HG02759 (cell line): ENCODE measurements at regions not wholly inside any gene's neighbourhood (a gene's known extent, or its start where the extent isn't known, plus 50 kb on each side); places are given as distances from the start of the nearest gene placed in this dataset.
"Not testable (repeated sequence)": the region's sequence is repeated elsewhere in the genome, so short reads cannot be mapped to it uniquely, and the experiment has no call there.

Experiments
- ATAC-seq: cut with Tn5 transposase; IDR thresholded peaks from one replicate; pipeline ENCODE4 v1.9.1; 2021; ENCODE audit warnings: mild to moderate bottlenecking, moderate library complexity; ENCODE audit not compliant: unreplicated experiment

DNA sequence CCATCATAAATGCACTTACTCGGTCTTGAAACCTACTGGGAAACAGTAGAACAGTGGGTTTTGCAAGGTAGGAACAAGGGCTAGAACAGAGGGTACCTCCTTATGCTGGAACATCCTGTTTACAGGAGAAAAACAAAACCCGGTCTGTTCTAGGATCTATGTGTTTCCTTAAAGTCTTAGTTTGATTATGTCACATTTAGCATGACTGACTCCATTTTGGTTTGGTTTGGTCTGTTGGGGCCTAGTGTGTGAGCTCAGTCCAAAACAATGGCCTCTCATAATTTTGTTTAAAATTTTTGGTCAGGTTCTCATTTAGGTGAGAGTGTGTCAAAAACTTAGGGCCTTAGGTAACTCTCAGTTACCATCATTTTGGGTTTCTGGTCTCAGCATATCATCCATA, 96.3 kb upstream of the TRIM24 start:
- ATAC-seq = no peak

- ATAC-seq = not testable (repeated sequence)
These were observed 93.9 kb upstream of the TRIM24 start for GRCh38 chr7:138366137-138366536.

DNA sequence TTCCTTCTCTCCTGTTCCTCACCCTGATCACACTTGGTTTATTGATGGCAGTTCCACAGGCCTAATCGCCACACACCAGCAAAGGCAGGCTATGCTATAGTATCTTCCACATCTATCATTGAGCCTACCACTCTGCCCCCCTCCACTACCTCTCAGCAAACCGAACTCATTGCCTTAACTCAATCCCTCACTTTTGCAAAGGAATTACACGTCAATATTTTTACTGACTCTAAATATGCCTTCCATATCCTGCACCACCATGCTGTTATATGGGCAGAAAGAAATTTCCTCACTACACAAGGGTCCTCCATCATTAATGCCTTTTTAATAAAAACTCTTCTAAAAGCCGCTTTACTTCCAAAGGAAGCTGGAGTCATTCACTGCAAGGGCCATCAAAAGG, 93.4 kb upstream of the TRIM24 start:
- ATAC-seq = not testable (repeated sequence)

DNA sequence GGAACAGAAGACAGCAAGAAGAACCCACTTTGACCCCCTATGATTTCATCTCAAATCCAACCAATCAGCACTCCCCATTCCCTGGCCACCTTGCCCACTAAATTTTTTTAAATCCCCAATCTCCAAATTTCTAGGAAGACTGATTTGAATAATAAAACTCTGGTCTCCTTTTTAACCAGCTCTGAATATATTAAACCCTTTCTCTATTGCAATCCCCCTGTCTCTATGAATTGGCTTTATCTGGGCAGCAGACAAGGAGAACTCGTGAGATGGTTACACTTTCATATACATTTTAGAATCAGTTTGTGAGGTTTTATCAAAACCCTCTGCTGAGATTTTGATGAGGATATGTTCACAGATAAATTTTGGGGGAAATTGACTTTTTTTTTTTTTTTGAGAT, 90.3 kb upstream of the TRIM24 start:
- no peak for ATAC-seq

DNA sequence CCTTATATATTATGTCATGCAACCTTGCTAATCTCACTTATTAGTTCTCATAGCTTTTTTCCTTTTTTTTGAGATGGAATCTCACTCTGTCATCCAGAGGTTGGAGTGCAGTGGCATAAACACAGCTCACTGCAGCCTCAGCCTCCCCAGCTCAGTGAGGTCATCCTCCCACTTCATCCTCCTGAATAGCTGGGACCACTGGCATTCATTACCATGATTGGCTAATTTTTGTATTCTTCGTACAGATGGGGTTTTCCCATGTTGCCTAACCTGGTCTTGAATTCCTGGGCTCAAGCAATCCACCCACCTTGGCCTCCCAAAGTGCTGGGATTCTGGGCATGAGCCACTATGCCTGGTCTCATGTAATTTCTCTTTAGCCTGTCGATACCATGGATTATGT, 89.1 kb upstream of the TRIM24 start:
- no peak for ATAC-seq

DNA sequence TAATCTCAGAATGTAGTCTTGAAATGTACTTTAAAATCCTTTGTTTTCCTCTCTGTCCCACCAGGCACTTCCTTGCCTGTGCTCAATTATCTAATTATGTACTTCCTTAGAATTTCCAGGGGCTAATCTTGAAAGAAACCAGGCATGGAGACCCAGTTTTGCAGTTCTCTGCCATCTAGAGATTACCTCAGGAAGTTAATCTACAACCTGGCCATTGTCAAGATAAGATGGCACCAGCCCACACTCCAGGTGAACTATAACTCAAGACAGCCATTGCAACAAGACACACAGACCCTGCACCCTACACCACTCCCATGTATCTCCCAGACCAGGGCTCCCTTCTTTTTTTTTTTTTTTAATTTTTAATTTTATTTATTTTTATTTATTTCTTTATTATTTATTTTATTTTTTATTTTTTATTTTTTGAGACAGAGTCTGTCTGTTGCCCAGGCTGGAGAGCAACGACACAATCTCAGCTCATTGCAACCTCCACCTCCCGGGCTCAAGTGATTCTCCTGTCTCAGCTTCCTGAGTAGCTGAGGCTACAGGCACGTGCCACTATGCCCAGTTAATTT, 85.9 kb upstream of the TRIM24 start:
- no peak for ATAC-seq

DNA sequence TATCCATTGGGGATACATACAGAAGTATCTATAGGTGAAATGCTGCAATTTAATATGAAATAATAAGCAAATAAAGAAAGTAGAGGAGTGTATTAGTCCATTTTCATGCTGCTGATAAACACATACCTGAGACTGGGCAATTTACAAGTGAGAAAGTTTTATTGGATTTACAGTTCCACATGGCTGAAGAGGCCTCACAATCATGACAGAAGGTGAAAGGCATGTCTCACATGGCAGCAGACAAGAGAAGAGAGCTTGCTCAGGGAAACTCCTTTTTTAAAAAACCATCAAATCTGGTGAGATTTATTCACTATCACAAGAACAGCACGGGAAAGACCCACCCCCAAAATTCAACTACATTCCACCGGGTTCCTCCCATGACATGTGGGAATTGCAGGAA, 82.8 kb upstream of the TRIM24 start:
- ATAC-seq = no peak

DNA sequence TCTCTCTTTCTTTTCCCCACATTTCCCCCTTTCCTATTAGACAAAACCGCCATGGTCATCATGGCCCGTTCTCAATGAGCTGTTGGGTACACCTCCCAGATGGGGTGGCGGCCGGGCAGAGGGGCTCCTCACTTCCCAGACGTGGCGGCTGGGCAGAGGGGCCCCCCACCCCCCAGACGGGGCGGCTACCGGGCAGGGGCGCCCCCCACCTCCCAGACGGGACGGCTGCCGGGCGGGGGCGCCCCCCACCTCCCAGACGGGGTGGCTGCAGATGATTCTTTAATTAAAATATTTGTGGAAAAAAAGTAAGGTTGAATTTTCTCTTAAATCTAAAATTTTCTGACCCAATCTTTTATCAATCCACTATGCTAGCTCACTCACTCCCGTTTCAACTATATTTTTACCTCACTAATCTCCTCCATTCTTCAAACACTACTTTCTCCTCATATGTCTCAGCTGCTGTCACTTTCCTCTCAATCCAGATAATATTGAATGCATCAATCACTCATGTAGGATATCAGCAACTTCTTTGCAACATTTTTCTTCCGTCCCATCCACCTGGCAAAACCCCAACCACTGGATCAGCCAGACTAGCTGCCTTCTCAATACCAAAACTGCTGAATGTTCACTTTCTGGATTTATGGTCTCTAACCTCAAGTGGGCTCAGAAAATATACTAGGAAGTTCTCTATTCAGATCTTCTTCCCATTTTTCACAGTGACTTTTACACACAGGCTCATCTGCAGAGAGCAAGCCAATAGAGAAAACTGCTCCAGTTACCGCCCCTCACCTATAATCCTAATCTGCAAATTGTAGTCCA, 81.1 kb upstream of the TRIM24 start:
- no peak for ATAC-seq

GRCh38 chr7:138382862-138383565, 77.0 kb upstream of the TRIM24 start:
- ATAC-seq = no peak

DNA sequence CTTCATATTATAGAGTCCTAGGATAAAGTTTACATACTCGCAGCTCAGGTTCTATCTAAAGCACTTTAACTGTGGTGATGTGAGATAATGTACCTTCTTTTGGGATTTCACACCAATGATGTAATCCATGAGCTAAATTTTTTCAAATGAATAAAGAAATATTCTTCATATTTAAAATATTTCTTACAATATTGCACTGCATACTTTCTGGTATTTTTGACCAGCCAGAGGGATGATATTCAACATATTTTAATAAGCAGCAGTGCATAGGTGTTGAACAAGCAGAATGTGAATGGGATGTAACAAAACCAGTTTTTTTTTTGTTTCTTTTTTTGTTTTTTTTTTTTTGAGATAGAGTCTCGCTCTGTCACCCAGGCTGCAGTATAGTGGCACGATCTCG, 73.2 kb upstream of the TRIM24 start:
- ATAC-seq = no peak

- ATAC-seq = no peak
These were observed 72.1 kb upstream of the TRIM24 start for GRCh38 chr7:138387755-138388475.

DNA sequence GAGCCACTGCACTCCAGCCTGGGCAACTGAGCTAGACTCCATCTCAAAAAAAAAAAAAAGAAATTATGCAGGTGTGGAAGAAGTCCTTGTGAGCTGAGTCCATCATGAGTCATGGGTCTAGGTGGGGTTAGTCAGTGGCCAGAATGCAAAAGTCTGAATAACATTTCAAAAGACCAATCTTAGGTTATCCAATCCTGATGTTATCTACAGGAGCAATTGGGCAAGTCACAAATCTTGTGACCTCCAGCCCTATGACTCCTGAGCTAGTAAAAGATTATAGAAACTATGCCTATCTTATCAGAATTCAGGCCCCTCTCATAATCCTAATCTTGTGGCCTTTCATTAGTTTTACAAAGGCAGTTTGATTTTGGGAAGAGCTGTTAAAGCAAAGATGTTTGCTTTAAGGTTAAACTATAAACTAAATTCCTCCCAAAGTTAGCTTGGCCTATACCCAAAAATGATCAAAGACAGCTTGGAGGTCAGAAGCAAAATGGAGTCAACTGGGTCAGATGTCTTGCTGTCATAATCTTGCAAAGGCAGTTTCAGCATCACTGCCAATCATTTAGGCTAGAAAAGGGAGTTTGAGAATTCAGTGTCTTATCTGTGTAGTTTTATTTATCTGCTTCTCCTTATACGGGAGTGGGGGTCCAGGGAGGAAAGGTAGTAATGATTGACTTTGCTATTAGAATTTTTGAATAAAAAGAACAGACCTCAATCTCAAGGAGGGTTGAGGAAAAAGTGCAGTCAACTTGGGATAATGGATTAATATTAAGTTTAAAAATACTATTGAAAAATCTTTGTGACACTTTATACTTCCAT, 71.2 kb upstream of the TRIM24 start:
- ATAC-seq = no peak

GRCh38 chr7:138395763-138396162, 64.3 kb upstream of the TRIM24 start:
- no peak for ATAC-seq

DNA sequence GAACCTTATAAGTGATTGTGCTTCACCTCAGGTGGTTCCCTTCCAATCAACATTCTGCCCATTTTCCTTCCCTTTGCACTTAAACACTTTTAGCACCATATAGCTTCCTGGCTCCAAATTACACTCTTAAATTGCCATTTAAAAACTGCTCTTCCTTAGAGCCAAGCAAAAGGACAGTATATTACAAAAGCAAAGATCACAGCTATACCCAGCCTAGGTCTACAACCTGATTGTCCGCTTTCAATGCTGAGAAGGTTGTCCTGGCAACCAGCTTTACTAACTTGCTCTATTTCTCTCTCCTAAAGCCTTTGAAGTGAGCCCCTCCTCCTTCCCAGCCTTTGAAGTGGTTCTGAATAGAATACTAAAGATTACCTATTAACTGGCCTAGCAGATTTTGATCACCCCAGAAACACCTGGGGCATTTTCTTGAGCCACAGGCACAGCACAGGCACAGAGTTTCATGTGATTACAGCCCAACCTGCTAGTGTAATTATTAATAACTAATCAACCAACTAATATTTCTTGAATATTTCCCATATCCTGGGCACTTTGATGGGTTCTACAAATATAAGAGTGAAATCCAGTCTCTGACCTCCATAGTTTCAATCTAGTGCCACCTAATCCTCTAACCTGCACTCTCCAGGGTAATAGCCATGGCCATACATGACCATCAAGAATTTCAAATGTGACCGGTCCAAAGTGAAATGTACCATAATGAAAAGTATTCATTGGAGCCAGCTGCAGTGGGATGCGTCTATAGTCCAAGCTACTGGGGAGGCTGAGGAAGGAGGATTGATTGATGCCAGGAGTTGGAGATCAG, 63.6 kb upstream of the TRIM24 start:
- peak; percentile 97 for ATAC-seq

DNA sequence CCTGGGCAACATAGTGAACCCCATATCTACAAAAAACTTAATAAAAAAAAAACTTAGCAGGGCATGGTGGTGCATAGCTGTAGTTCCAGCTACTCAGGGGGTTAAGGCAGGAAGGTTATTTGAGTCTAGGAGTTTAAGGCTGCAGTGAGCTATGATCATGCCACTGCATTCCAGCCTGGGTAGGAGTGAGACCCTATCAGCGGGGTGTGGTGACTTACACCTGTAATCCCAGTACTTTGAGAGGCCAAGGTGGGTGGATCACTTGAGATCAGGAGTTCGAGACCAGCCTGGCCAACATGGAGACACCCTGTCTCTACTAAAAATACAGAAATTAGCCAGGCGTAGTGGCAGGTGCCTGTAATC, 63.0 kb upstream of the TRIM24 start:
- not testable (repeated sequence) for ATAC-seq

- ATAC-seq = no peak
These were observed 61.2 kb upstream of the TRIM24 start for GRCh38 chr7:138398857-138399256.

DNA sequence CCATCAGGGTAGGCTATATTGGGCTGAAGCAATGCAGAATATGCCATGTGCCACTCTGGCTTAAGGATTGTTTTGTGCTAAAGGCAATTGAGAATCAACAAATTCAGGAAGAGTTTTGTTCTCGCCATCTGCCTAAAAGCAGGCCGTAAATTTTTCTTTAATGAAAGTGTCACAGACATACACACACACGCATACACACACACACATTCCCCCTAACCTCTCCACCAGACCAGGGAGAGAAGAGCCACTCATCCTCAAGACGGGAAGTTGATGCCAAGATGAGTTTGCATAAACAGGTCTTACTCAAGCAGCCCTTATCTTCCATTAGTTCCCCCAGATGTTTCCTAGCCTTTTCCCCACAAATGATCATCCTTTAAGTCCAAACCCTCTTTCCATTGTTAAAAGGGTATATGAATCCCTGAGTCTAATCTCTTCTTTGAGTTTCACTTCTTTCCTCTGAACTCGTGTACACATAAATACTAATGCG, 59.6 kb upstream of the TRIM24 start:
- ATAC-seq = no peak

DNA sequence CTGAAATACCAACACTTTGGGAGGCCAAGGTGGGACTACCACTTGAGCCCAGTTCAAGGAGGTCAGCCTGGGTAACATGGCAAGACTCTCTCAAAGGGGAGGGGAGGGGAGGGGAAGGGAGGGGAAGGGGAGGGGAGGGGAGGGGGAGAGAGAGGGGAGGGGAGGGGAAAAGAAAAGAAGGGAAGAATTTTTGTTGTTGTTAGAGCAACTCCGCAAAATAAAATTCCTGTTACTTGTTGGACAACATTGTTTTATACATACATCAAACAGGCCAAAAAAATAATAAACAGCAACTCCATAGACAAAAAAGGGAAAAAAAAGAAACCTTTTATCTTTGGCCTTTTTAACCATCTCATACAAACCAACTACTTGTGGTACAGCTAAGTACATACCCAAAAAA, 57.3 kb upstream of the TRIM24 start:
- no peak for ATAC-seq

- ATAC-seq = no peak
These were observed 54.6 kb upstream of the TRIM24 start for GRCh38 chr7:138405496-138405895.

- ATAC-seq = no peak
These were observed 52.3 kb upstream of the TRIM24 start for GRCh38 chr7:138407792-138408191.
